ENCODE measurements at regions not wholly inside any gene's neighbourhood (a gene's known extent, or its start where the extent isn't known, plus 50 kb on each side); places are given as distances from the start of the nearest gene placed in this dataset.

GRCh38 chr6:140660295-140660694 lies 1285.8 kb upstream of the CITED2 start:
- TF ChIP-seq CTCF (conservative IDR thresholded peaks at IDR 0.05 in 1 of 2, IDR thresholded peaks at IDR 0.05 in 1 of 2; ENCODE audit: extremely low read depth in 1 of 2, insufficient read depth in 1 of 2, low read depth in 1 of 2, low read length in 2 of 2) (no peak), EZH2 (IDR thresholded peaks at IDR 0.05; ENCODE audit: borderline replicate concordance, low read length) (no peak)

All from mammary epithelial cell (primary cell).